ENCODE measurements at regions not wholly inside any gene's neighbourhood (a gene's known extent, or its start where the extent isn't known, plus 50 kb on each side); places are given as distances from the start of the nearest gene placed in this dataset.

GRCh38 chr1:182279724-182280503 is 111.7 kb downstream of the GLUL start:
- TF ChIP-seq CTCF (IDR thresholded peaks at IDR 0.05) (no peak), POLR2A (IDR thresholded peaks at IDR 0.05) (no peak)

All from lower leg skin (tissue), 3 donors.